ENCODE measurements at regions not wholly inside any gene's neighbourhood (a gene's known extent, or its start where the extent isn't known, plus 50 kb on each side); places are given as distances from the start of the nearest gene placed in this dataset.
"Not testable (repeated sequence)": the region's sequence is repeated elsewhere in the genome, so short reads cannot be mapped to it uniquely, and the experiment has no call there.

DNA sequence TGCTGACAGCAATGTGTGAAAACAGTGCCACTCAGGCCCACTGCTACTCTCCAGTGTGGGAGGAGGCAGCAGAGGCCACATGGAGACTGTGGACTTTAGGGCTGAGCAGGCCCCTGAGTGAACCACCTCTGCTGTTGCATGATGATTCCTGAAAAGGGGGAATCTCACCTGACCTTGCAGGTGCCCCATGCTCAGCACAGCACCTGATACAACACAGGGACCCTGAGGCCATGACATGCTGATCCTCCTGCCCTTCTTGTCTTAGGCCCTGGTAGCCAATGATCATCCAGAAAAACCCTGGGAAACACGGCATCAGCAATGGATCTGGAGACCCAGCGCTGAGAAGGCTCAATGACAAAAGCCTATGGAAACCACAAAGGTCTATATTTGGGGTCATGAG is 446.8 kb upstream of the MYT1L start:
- peaks cover 16% of the 10 kb centered on the region for H3K9me3 Mint-ChIP-seq (ENCODE audit: unreplicated experiment)
- BruUV-seq (replicated peaks), result no TSS peak

DNA sequence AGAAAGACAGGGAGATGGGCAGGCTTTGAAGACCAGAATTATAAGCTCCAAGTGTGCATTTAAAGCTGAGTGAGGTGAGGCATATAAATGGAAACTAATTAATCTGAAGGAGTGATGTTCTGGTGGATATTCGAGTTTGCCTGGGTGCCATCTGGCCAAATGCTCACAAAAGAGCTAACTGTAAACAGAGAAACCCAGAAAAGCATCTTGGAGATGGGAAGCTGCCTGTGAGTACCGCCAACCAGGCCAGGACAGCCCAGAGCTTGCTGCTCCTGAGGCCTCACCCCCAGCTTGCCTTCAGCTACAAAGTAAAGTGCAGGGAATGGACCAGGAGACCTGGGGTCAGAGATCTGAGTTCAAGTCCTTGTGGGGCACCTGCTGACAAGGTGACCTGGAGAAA is 446.1 kb upstream of the MYT1L start:
- no peak for DNase-seq (ENCODE audit: unreplicated experiment)
- H3K36me3 Mint-ChIP-seq (ENCODE audit: insufficient read depth, unreplicated experiment), result no peaks in the 10 kb centered on the region
- H3K27me3 Mint-ChIP-seq (ENCODE audit: insufficient read depth, unreplicated experiment), result no peaks in the 10 kb centered on the region
- ChIA-PET CTCF (no interaction called here), POLR2A (no interaction called here)
- H3K27ac Mint-ChIP-seq (ENCODE audit: low read depth, unreplicated experiment), result no peak overlapping the region
- intact Hi-C loops (cut with micrococcal nuclease), result no loop called here
- BruUV-seq (replicated peaks), result no TSS peak
- peaks cover 16% of the 10 kb centered on the region for H3K9me3 Mint-ChIP-seq (ENCODE audit: unreplicated experiment)
- no peaks in the 10 kb centered on the region for H3K4me1 Mint-ChIP-seq (ENCODE audit: insufficient read depth, unreplicated experiment)
- TF ChIP-seq, protein P1, sequence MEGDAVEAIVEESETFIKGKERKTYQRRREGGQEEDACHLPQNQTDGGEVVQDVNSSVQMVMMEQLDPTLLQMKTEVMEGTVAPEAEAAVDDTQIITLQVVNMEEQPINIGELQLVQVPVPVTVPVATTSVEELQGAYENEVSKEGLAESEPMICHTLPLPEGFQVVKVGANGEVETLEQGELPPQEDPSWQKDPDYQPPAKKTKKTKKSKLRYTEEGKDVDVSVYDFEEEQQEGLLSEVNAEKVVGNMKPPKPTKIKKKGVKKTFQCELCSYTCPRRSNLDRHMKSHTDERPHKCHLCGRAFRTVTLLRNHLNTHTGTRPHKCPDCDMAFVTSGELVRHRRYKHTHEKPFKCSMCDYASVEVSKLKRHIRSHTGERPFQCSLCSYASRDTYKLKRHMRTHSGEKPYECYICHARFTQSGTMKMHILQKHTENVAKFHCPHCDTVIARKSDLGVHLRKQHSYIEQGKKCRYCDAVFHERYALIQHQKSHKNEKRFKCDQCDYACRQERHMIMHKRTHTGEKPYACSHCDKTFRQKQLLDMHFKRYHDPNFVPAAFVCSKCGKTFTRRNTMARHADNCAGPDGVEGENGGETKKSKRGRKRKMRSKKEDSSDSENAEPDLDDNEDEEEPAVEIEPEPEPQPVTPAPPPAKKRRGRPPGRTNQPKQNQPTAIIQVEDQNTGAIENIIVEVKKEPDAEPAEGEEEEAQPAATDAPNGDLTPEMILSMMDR (IDR thresholded peaks at IDR 0.05; ENCODE audit: unreplicated experiment), result no peak
- H3K4me3 Mint-ChIP-seq (ENCODE audit: unreplicated experiment), result no peak overlapping the region

More for the DNA sequence above, 446.8 kb upstream of the MYT1L start:
- H3K36me3 Mint-ChIP-seq (ENCODE audit: insufficient read depth, unreplicated experiment), result no peaks in the 10 kb centered on the region
- ChIA-PET CTCF (no interaction called here), POLR2A (no interaction called here)
- intact Hi-C loops (cut with micrococcal nuclease), result no loop called here
- H3K4me1 Mint-ChIP-seq (ENCODE audit: insufficient read depth, unreplicated experiment), result no peaks in the 10 kb centered on the region
- TF ChIP-seq, protein P1 (IDR thresholded peaks at IDR 0.05; ENCODE audit: unreplicated experiment), result no peak
- H3K27me3 Mint-ChIP-seq (ENCODE audit: insufficient read depth, unreplicated experiment), result no peaks in the 10 kb centered on the region
- H3K4me3 Mint-ChIP-seq (ENCODE audit: unreplicated experiment), result no peak overlapping the region
- H3K27ac Mint-ChIP-seq (ENCODE audit: low read depth, unreplicated experiment), result no peak overlapping the region
- DNase-seq (ENCODE audit: unreplicated experiment), result no peak

DNA sequence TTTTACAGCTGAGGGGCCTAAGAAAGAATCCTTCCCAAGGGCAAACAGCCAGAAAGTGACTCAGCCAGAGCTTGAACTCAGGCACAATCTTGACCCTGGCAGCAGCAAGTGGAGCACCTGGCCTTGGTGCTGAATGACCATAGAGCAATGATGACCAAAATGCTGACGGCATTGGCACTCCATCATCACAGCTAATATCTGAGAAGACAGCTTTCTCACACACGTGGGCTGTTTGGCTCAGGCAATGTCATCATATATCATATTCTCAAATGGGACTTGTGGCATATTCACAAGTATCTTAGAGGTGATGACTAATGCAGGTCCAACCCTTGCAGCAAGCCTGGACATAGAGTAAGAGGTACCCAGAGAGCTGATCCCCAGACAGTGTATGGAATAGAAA is 443.9 kb upstream of the MYT1L start:
- Mint-ChIP-seq H3K4me1 (ENCODE audit: insufficient read depth, unreplicated experiment) (no peaks in the 10 kb centered on the region), H3K27me3 (ENCODE audit: insufficient read depth, unreplicated experiment) (no peaks in the 10 kb centered on the region), H3K9me3 (ENCODE audit: unreplicated experiment) (peaks cover 7% of the 10 kb centered on the region), H3K27ac (ENCODE audit: low read depth, unreplicated experiment) (no peak overlapping the region), H3K4me3 (ENCODE audit: unreplicated experiment) (no peak overlapping the region), H3K36me3 (ENCODE audit: insufficient read depth, unreplicated experiment) (no peaks in the 10 kb centered on the region)
- TF ChIP-seq, protein P1 (IDR thresholded peaks at IDR 0.05; ENCODE audit: unreplicated experiment), result no peak
- intact Hi-C loops (cut with micrococcal nuclease), result no loop called here
- DNase-seq (ENCODE audit: unreplicated experiment), result no peak
- BruUV-seq (replicated peaks), result no TSS peak
- POLR2A ChIA-PET, result interaction anchor here (0.5 kb wide), 1 partner anchor 346 kb away, joined by 3 read pairs; no protein-coding TSS in a partner anchor
- CTCF ChIA-PET, result interaction anchor here (0.5 to 0.9 kb wide), 3 partner anchors 24 to 275 kb away, joined by 3 to 4 read pairs (median 4); no protein-coding TSS in a partner anchor

DNA sequence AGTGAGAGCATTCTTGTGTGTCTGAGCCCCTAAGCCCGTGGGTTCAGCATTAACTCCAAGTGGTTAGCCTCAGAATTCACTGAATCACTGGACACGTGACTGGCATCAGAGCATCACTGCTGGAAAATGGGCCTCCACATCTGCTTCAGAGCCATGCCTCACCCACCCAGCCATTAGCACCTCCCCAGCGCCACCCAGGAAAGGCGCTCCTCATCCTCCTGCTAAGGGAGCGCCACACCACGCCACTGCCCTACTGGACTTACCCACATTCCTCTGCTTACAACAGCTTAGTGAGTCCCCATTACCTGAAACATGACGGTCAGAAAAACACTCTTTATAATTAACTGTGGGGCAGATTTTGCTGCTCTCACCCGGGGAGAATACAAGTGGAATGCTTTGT is 442.6 kb upstream of the MYT1L start:
- H3K36me3 Mint-ChIP-seq (ENCODE audit: insufficient read depth, unreplicated experiment), result no peaks in the 10 kb centered on the region
- TF ChIP-seq, protein P1 (IDR thresholded peaks at IDR 0.05; ENCODE audit: unreplicated experiment), result no peak
- no peaks in the 10 kb centered on the region for H3K4me1 Mint-ChIP-seq (ENCODE audit: insufficient read depth, unreplicated experiment)
- POLR2A ChIA-PET, result no interaction called here
- H3K4me3 Mint-ChIP-seq (ENCODE audit: unreplicated experiment), result no peak overlapping the region
- no TSS peak for BruUV-seq (replicated peaks)
- no peak overlapping the region for H3K27ac Mint-ChIP-seq (ENCODE audit: low read depth, unreplicated experiment)
- no peak for DNase-seq (ENCODE audit: unreplicated experiment)
- H3K27me3 Mint-ChIP-seq (ENCODE audit: insufficient read depth, unreplicated experiment), result no peaks in the 10 kb centered on the region
- intact Hi-C loops (cut with micrococcal nuclease), result no loop called here
- no peaks in the 10 kb centered on the region for H3K9me3 Mint-ChIP-seq (ENCODE audit: unreplicated experiment)
- CTCF ChIA-PET, result no interaction called here

DNA sequence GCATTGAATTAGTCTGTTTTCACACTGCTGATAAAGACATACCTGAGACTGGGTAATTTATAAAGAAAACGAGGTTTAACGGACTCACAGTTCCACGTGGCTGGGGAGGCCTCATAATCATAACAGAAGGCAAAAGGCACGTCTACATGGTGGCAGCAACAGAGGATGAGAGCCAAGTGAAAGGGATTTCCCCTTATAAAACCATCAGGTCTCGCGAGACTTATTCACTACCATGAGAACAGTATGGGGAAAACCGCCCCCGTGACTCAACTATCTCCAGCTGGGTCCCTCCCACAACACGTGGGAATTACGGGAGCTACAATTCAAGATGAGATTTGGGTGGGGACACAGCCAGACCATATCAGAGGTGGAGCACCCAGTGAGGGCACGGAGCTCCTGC is 442.0 kb upstream of the MYT1L start:
- H3K9me3 Mint-ChIP-seq (ENCODE audit: unreplicated experiment); BruUV-seq (replicated peaks); H3K4me3 Mint-ChIP-seq (ENCODE audit: unreplicated experiment); intact Hi-C loops (cut with micrococcal nuclease); H3K4me1 Mint-ChIP-seq (ENCODE audit: insufficient read depth, unreplicated experiment); H3K36me3 Mint-ChIP-seq (ENCODE audit: insufficient read depth, unreplicated experiment); H3K27ac Mint-ChIP-seq (ENCODE audit: low read depth, unreplicated experiment); DNase-seq (ENCODE audit: unreplicated experiment); CTCF ChIA-PET; H3K27me3 Mint-ChIP-seq (ENCODE audit: insufficient read depth, unreplicated experiment); POLR2A ChIA-PET: not testable (repeated sequence)

Data from MCF 10A (cell line).